ENCODE measurements at regions not wholly inside any gene's neighbourhood (a gene's known extent, or its start where the extent isn't known, plus 50 kb on each side); places are given as distances from the start of the nearest gene placed in this dataset.
"Not testable (repeated sequence)": the region's sequence is repeated elsewhere in the genome, so short reads cannot be mapped to it uniquely, and the experiment has no call there.

DNA sequence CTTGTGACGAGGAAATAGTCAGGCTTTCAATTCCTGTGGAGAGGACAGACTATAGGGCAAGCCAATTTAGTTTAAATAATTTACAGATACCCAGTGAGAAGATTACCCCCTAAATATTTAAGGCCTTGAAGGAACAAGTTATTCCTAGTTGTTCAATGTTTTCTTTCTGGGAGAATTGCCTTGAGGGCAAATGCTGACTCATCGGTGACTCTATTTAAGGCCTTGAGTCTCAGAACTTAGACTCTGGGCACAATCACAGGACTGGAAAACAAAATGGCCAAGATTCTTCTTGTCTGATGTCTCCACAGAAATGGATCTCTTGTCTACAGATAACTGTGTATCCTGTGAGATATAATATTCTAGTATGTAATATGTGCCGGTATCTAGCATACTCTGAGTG lies 467.1 kb downstream of the SUCLG1 start:
- no peaks in the 10 kb centered on the region for H3K9me3 ChIP-seq
- intact Hi-C loops (cut with DNase I): no loop called here

GRCh38 chr2:83990636-83991035 lies 468.4 kb downstream of the SUCLG1 start:
- Histone ChIP-seq H3K9me3 (no peaks in the 10 kb centered on the region), H3K27ac (no peak overlapping the region), H3K36me3 (no peaks in the 10 kb centered on the region), H3K9ac (ENCODE audit: low read depth in 2 of 2, low read length in 2 of 2) (no peak overlapping the region), H3K27me3 (no peaks in the 10 kb centered on the region), H3K4me1 (no peaks in the 10 kb centered on the region), H3K4me3 (no peak overlapping the region)
- no peak for DNase-seq
- no peak for TF ChIP-seq CTCF (IDR thresholded peaks at IDR 0.05)
- intact Hi-C loops (cut with DNase I): no loop called here

More for the DNA sequence above, 467.1 kb downstream of the SUCLG1 start:
- TF ChIP-seq CTCF (IDR thresholded peaks at IDR 0.05): no peak
- Histone ChIP-seq H3K4me3 (no peak overlapping the region), H3K9ac (ENCODE audit: low read depth in 2 of 2, low read length in 2 of 2) (no peak overlapping the region), H3K27me3 (no peaks in the 10 kb centered on the region), H3K4me1 (no peaks in the 10 kb centered on the region), H3K27ac (no peak overlapping the region), H3K36me3 (no peaks in the 10 kb centered on the region)
- DNase-seq: no peak

- H3K27me3 ChIP-seq; H3K9me3 ChIP-seq; H3K4me1 ChIP-seq; DNase-seq; H3K27ac ChIP-seq; intact Hi-C loops (cut with DNase I); H3K9ac ChIP-seq (ENCODE audit: low read depth in 2 of 2, low read length in 2 of 2); H3K4me3 ChIP-seq; H3K36me3 ChIP-seq: not testable (repeated sequence)
Measured at GRCh38 chr2:83976628-83977027, 482.5 kb downstream of the SUCLG1 start.

- Histone ChIP-seq H3K9me3 (no peaks in the 10 kb centered on the region), H3K4me3 (no peak overlapping the region), H3K9ac (ENCODE audit: low read depth in 2 of 2, low read length in 2 of 2) (no peak overlapping the region), H3K27me3 (no peaks in the 10 kb centered on the region), H3K36me3 (no peaks in the 10 kb centered on the region), H3K4me1 (no peaks in the 10 kb centered on the region), H3K27ac (no peak overlapping the region)
- intact Hi-C loops (cut with DNase I): no loop called here
- TF ChIP-seq CTCF (IDR thresholded peaks at IDR 0.05): no peak
- DNase-seq: no peak
Measured at GRCh38 chr2:83972128-83972527, 487.0 kb downstream of the SUCLG1 start.

DNA sequence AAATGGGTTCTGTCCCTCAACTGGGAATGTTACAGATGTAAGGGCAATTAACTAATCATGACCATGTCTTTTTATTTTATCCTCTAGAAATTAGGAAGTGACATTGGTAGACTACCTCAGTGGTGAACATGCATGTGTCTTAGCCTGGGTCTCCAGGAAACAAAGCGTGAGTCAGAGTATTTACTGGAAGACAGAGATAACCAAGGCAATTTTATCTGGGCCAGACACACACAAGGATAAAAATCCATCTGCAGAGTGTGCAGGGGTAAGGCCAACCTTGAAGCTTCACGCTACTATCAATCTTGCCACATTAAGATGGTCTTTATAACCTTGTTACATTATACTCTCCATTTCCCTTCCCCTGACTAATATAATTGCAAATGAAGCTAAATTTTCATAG lies 487.5 kb downstream of the SUCLG1 start:
- intact Hi-C loops (cut with DNase I): no loop called here
- no peaks in the 10 kb centered on the region for H3K27me3 ChIP-seq
- H3K4me3 ChIP-seq: no peak overlapping the region
- TF ChIP-seq CTCF (IDR thresholded peaks at IDR 0.05): no peak
- no peak overlapping the region for H3K27ac ChIP-seq
- no peaks in the 10 kb centered on the region for H3K9me3 ChIP-seq
- H3K36me3 ChIP-seq: no peaks in the 10 kb centered on the region
- no peak for DNase-seq
- H3K4me1 ChIP-seq: no peaks in the 10 kb centered on the region
- H3K9ac ChIP-seq (ENCODE audit: low read depth in 2 of 2, low read length in 2 of 2): no peak overlapping the region

DNA sequence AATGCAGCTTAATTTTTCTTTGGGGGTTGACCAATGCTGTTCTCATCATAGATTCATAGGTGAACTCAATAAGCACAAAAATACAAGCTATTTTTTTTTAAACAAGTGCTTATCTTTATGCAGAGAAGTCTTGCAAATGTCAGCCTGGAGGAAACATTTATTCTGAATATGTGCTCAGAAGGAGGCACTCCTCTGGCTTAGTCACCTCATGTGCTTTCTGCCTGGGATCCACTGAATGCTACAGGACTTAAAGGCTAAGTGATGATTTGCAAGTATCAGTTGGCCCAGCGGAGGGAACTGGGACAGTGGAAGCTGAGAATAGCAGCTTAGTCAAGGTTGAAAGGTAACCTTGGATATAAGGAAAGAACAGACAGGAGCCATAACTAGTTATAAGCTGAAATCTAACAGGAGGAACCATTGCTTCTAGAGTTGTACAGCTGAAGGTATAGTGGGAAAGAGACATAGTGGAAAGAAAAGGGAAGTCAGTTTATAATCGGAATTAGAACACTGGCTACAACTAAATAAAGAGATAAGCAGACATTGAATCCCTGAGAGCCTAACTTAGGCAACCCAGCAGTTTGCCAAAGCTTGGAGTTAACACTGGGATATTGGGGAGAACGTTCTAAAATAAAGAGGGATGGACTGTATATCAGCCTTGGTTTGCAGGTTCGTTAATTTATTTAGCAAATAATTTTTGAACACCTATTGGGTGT lies 488.7 kb downstream of the SUCLG1 start:
- H3K4me1 ChIP-seq: no peaks in the 10 kb centered on the region
- H3K9me3 ChIP-seq: no peaks in the 10 kb centered on the region
- no peak for DNase-seq
- intact Hi-C loops (cut with DNase I): no loop called here
- H3K36me3 ChIP-seq: no peaks in the 10 kb centered on the region
- TF ChIP-seq CTCF (IDR thresholded peaks at IDR 0.05): no peak
- no peak overlapping the region for H3K27ac ChIP-seq
- H3K27me3 ChIP-seq: no peaks in the 10 kb centered on the region
- no peak overlapping the region for H3K9ac ChIP-seq (ENCODE audit: low read depth in 2 of 2, low read length in 2 of 2)
- H3K4me3 ChIP-seq: no peak overlapping the region
